Esophagus muscularis mucosa (tissue), 4 donors: ENCODE measurements at regions not wholly inside any gene's neighbourhood (a gene's known extent, or its start where the extent isn't known, plus 50 kb on each side); places are given as distances from the start of the nearest gene placed in this dataset.

ENCODE experiments used
- EP300 ChIP-seq: sonication (generic); formaldehyde crosslinking; IDR thresholded peaks from one replicate; pipeline ENCODE4 v1.6.1; 2017; ENCODE audit warnings: antibody characterized with exemption
- POLR2A ChIP-seq: fragments of 450-650 bp; IDR thresholded peaks from one replicate; pipeline ENCODE4 v1.6.1; 2017; ENCODE audit warnings: antibody characterized with exemption, moderate library complexity, mild to moderate bottlenecking, low read depth
- POLR2AphosphoS5 ChIP-seq, 2 donors: sonication (generic); formaldehyde crosslinking; IDR thresholded peaks; one replicate each; pipeline ENCODE4 v1.6.1; 2017; ENCODE audit warnings: antibody characterized with exemption in 2 of 2
- TF ChIP-seq, protein P1 (sequence below), 3 experiments: fragments of 200-600 bp in 2 of 3; fragments of 450-650 bp in 1 of 3; sonication (generic) in 2 of 3; IDR thresholded peaks; one replicate each; pipeline ENCODE4 v1.5.1; 2017 to 2019; ENCODE audit warnings: antibody characterized with exemption in 3 of 3, mild to moderate bottlenecking in 2 of 3, moderate library complexity in 1 of 3

DNA sequence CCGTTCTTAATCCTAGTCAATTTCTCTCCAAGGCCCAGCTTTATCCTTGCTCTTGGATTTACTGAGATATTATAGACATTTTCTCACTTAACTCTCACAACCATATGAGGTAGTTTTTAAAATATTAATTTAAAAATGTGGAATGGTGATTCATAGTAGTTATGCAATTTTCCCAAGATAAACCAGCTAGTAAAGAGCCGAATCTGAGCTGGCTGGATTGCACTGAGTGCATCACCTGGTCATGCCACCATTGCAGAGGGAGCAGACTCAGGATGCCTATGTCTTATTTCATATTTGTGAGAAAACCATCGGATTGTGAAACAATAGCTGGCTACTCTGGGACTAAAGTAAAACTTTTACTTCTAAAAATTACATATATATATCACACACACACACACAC lies 494.0 kb downstream of the KCNT2 start:
- TF ChIP-seq, protein P1, sequence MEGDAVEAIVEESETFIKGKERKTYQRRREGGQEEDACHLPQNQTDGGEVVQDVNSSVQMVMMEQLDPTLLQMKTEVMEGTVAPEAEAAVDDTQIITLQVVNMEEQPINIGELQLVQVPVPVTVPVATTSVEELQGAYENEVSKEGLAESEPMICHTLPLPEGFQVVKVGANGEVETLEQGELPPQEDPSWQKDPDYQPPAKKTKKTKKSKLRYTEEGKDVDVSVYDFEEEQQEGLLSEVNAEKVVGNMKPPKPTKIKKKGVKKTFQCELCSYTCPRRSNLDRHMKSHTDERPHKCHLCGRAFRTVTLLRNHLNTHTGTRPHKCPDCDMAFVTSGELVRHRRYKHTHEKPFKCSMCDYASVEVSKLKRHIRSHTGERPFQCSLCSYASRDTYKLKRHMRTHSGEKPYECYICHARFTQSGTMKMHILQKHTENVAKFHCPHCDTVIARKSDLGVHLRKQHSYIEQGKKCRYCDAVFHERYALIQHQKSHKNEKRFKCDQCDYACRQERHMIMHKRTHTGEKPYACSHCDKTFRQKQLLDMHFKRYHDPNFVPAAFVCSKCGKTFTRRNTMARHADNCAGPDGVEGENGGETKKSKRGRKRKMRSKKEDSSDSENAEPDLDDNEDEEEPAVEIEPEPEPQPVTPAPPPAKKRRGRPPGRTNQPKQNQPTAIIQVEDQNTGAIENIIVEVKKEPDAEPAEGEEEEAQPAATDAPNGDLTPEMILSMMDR (IDR thresholded peaks at IDR 0.05): no peak
- TF ChIP-seq POLR2A (no peak), POLR2AphosphoS5 (IDR thresholded peaks at IDR 0.05) (no peak), EP300 (no peak)
